HTR-8/SVneo (cell line): ENCODE measurements at regions not wholly inside any gene's neighbourhood (a gene's known extent, or its start where the extent isn't known, plus 50 kb on each side); places are given as distances from the start of the nearest gene placed in this dataset.
"Not testable (repeated sequence)": the region's sequence is repeated elsewhere in the genome, so short reads cannot be mapped to it uniquely, and the experiment has no call there.

Source experiments
- DNase-seq: peaks from one replicate; pipeline ENCODE4 v3.0.0; 2011; ENCODE audit warnings: low spot score, mixed read lengths; ENCODE audit not compliant: insufficient read length
- FAIRE-seq: peaks from 2 replicates; lab custom pipeline; 2011; peaks lifted over from hg19 to GRCh38; lab: Jason Lieb, UNC

DNA sequence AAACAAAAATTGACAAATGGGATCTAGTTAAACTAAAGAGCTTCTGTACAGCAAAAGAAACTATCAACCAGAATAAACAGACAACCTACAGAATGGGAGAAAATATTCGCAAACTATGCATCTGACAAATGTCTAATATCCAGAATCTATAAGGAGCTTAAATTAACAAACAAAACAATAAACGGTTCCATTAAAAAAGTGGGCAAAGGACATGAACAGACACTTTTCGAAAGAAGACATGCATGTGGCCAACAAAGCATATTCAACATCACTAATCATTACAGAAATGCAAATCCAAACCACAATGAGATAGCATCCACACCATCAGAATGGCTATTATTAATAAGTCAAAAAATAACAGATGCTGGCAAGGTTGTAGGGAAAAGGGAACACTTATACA is 50.5 kb upstream of the MED13L start:
- not testable (repeated sequence) for FAIRE-seq, DNase-seq

DNA sequence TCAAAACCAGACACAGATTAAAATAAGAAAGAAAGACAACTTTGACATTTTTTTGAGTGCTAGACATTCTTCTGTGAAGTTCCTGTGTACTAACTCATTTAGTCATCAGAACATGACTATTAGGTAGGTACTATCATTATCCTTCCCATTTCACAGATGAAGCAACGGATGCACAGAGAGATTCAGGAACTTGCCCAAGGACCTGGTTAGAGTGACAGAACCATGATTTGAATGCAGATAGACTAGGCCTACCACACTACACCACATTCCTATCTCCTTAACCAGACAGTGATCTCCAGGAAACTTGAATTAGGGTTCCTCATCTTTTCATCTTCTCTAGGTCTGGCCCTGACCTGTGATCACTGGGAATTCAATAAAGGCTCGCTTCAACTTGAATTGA is 54.4 kb upstream of the MED13L start:
- FAIRE-seq: no peak

DNA sequence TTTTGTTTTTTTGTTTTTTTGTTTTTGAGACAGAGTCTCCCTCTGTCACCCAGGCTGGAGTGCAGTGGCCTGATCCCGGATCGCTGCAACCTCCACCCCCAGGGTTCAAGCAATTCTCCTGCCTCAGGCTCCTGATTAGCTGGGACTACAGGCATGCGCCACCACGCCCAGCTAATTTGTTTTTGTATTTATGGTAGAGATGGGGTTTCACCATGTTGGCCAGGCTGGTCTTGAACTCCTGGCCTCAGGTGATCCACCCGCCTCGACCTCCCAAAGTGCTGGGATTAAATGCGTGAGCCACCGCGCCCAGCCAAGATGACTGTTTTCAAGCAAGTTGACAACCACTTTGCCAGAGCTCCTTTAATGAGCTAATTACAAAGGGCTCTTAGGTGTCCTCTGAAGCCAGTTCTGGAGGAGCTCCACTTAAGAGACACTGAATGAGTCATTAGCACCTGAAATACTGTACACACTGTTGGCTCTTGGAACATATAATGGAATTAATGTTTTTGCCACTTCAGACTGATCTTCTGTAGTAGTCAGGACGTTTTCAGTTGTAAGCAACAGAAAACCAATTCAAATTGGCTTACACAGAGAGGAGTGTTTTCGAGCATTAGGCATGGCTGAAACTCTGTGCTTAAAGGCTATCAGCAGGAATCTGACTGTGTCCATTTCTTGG is 55.4 kb upstream of the MED13L start:
- DNase-seq (no peak), FAIRE-seq (no peak)

More for the DNA sequence above, 54.4 kb upstream of the MED13L start:
- no peak for DNase-seq

DNA sequence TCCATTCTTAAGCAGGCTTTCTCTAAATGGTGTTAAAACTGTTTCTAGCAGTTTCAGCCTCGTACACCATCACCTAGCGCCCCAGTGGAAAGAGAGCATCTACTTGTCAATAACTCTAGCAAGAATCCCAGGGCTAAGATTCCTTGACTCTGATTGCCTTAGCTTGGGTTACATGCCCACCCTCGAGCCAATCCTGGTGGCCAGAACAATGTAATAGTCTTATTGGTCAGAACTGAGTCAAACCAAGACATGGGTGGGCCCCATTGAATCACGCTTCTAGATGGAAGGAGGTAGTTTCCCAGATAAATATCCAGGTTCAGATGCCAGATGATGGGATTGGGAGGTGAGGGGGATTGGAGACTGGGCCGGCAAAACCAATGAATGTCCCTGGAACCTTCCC is 55.9 kb upstream of the MED13L start:
- FAIRE-seq (no peak), DNase-seq (no peak)

DNA sequence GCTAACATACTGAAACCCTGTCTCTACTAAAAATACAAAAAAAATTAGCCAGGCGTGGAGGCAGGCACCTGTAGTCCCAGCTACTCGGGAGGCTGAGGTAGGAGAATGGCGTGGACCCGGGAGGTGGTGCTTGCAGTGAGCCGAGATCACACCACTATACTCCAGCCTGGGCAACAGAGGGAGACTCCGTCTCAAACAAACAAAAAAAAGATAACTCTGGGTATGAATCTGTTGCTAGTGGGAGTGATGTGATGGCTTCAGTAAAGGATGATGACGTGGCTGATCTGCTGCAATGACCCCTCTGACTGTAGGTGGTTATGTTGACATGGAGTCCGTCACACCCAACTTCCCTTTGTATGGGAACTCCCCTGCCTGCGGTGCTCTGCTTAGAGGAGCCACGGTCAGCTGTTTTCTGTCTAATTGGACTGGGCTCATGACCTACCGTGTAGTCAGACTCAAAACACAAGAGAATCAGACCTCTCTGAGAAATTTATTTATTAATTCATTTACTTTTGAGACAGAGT is 59.1 kb upstream of the MED13L start:
- no peak for FAIRE-seq
- DNase-seq: no peak

DNA sequence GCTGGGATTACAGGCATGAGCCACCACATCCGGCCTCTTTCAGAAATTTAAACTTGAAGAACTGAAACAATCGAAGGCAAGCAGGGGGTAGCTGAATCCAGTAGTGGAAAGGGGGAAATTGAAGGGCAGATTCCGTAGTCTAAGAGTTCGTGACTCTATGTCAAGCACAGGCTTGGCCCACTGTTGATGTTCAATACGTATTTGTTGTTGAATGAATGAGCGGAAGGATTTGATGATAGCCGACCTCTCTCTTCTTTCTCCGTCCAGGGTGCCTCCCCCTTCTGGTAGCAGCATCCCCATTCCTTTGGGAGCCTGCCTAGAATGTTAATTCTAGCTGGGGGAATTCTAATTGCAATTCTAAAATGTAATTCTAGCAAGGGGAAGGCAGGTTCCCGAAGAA is 59.8 kb upstream of the MED13L start:
- DNase-seq: no peak
- no peak for FAIRE-seq

DNA sequence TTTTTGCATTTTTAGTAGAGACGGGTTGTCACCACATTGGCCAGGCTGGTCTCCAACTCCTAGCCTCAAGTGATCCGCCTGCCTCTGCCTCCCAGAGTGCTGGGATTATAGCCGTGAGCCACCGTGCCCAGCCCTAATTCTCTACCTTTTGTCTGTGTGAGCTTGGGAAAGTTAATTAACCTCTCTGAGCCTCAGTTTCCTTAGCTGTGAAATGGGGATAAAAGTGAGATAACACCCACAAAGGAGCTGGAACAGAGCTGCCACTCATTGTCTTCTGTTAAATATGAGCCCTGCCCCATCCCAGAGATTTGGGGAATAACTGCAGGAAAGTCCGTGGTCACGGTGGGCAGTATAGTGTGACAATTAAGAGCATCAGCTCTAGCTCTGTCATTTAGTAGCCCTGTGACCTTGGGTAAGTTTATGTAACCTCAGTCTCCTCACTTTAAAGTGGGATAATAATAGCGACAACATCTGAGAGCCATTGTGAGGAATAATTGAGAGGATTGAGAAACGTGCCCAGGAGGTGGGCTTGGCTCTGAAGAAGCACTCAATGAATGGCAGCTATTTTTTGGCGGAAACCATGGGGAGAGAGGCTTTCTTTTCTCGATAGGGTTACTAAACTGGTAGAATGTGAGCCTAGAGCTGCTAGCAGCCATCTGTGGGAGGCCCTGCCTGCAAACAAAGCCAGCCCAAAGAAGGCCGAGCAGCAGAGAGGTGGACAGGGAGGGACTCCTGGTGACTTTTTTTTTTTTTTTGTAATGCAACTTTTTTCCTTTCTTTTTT is 60.8 kb upstream of the MED13L start:
- DNase-seq (no peak), FAIRE-seq (no peak)

DNA sequence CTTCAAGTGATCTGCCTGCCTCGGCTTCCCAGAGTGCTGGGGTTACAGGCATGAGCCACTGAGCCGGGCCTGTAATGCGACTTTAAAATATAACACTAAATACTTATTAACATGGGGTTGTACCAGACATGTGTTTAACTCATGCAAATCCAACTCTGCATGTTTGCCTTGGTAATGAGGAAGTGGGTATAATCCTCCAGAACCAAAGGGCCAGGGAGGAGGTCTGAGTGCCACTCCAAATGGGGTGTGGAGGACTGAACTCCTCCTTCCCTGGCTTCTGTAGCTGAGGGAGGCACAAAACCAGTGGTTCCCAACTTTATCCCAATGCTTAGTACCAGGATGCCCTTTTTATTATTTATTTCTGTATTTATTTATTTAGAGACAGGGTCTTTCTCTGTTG is 61.6 kb upstream of the MED13L start:
- DNase-seq (no peak), FAIRE-seq (no peak)

DNA sequence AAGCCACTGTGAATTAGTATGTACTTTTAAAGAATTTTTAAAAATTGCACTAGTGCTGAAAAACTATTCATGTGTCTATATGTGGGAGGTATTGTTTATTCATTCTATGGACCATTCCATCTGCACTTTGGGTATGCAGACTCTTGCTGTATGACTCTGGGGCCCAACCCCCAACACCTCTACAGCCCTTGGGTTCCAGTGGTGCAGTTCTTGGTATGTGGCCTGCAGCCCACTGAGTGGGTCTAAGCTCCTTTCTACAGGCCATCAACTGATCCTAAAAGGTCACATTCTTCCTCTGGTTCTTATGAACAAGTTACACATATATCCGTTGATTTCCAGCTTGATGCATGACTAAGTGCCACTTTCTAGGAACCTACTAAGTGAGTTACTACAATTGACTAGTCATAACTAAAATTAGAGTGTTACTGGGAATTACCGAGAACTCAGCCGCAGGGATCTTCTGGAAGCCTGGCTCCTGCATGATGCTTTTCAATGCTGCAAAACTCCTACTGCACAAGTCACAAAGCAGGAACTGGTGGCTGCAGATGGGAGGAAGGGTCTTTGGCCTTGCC is 62.4 kb upstream of the MED13L start:
- FAIRE-seq (no peak), DNase-seq (no peak)

DNA sequence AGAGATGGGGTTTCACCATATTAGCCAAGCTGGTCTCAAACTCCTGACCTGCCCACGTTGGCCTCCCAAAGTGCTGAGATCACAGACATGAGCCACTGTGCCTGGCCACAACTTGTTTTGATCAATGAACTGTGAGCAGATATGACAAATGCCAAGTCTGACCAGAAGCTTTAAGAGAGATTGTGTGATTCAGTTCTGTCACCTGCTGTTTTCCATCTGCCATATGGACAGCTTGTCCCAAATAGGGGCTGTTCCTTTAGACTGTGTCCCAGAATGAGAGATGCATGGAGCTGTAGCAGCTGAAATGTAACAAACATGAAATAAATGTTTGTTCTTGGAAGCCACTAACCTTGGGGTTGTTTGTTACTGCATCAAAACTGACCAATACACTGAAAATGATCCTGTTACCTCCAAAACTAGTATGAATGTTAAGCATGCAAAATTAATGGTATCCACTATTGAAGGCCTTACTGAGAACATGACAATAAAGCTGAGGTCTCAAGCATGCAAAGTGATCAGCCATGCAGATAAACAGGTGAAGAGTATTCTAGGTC is 65.9 kb upstream of the MED13L start:
- no peak for DNase-seq
- FAIRE-seq: no peak

DNA sequence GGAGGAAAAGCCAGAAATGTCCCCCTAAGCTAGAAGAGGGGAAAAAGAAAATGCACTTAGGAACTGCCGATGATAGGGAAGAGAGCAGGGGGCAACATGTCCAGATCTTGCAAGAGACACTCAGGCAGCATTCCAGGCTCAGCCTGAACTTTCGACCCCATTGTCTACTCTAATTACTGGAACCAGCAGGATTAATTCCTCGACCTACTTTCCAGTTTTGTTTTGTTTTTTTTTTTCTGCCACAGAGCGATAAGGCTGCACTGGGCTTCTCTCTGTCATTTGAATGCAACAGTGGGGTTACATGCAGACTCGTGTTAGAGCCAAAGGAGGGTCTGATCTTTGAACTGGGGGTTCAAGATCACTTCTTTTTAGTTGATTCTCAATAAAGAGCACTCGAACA is 68.7 kb upstream of the MED13L start:
- DNase-seq: no peak
- FAIRE-seq: no peak

DNA sequence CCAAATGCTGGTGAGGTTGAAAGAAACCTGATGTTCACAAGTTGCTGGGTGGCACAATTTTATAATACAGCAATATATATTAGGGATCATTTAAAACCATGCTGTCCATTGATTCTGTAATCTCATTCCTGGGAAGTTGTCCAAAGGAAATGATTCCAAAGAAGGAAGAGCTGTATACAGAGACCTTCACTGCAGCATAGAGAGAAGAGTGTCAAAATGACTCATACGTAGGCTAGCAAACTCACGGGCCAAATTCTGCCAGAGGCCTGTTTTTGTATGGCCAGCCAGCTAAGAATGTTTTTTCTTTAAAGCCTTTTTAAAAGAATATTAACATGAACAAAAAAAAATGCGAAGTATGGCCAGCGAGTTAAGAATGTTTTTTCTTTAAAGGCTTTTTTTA is 69.2 kb upstream of the MED13L start:
- DNase-seq (peak; percentile 74), FAIRE-seq (no peak)

DNA sequence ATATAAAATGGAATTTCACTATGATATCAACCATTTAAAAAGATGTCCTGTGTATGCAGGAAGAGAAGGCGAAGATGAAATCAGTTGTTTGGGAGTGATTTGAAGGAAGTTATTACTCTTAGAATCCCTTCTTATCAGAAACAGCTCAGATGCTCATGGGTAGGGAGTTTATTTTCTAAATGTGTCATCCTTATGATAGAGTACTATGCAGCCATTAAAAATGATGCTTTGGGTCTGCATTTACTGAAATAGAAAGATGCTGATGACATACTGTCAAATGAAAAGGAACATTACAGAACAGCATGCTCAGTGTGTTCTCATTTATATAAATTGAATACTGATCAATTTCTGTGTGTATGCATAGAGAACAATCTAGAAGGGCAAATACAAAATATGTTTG is 69.8 kb upstream of the MED13L start:
- DNase-seq: no peak
- FAIRE-seq: no peak

DNA sequence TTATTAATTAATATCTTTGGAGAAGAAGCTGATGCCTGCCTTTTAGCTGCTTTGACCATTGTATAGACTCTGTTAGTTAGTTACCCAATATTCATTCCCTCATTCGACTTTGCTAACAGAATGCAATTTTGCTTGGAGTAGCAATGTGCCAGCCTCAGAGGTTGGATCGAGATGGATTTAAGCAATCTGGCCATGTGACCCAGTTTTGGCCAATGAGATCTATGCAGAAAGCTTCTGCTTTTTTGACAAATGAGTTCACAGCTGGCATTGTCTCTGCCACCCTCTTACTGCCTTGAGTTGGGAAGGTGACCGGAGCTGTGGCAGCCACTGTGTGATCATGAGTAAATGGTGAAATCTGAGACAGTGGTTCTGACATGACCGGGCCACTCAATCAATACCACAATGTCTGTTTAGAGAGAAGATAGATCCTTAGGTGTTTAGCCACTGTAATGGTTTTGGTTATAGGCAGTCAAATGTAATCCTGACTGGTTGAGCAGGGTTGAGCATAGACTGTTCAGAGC is 74.9 kb upstream of the MED13L start:
- FAIRE-seq (no peak), DNase-seq (no peak)

DNA sequence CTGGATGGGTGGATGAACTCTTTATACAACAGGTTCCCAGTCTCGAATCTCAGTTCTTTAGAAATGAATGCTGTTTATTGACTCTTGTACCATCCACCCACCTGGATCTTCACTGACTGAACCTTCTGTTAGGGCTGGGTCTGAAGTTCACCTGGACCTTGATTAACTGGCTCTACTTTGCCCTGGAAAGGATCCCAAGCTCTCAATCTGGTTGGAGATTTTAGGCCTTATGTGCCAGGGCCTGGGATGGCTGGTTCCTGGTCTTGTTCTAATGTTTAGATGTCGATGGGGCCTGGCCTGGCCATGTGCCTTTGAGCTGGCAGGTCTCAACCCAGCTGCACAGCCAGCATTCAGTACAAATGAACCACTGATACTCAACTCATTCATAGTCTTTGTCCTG is 76.5 kb upstream of the MED13L start:
- DNase-seq: no peak
- FAIRE-seq: no peak

DNA sequence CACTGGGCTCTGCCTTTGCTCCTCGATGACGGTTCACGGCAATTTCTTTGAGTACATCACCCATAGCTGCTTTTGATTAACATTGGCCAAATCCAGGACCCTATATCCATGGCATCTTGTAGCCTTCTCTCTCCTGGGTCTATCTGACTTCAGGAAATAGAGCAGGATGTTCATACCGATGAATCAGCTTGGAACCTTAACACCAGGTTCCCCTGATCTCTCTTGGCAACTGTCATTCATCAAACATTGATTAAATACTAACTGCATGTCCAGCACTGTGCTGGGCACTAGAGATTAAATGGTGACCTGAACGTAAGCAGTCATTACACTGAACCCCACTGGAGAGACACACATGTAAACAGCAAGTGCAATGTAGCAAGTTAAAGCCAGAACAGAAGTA is 77.0 kb upstream of the MED13L start:
- FAIRE-seq: no peak
- DNase-seq: no peak

DNA sequence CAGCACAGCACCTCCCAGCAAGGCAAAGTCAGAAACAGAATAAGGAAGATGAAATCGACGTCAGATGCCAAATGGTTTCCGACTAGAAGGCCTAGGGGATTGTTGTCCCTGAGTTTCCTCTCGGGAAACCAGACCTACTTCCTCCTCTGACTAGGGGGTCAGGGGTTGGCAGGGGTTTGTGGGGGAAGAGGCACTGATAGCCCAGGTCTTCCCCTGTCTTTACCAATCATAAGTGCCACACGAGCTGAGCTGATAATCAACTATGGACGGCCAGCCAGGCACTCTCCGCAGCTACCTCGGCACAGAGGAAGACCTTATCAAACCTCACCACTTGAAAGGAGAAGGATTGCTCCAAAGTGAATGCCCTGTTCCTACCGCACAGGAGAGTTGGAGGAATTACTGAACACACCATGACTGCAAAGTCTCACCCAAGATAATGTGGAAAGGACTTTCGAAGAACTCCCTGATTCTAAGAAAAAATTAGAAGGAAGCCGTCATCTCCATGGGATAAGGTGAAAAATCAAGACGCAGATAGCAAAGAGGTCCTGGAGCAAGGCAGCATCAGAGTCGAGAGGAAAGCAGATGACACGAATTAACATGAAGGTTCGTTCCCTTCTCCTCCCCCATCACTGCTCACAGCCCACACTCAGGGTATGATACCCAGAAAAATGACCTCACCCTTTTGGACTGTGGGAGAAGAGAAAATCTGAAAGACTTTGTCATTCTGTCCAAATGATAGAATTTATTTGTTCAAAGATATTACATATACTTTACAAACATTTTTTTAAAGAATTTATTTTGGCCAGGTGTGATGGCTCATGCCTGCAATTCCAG is 77.7 kb upstream of the MED13L start:
- FAIRE-seq (no peak), DNase-seq (no peak)

DNA sequence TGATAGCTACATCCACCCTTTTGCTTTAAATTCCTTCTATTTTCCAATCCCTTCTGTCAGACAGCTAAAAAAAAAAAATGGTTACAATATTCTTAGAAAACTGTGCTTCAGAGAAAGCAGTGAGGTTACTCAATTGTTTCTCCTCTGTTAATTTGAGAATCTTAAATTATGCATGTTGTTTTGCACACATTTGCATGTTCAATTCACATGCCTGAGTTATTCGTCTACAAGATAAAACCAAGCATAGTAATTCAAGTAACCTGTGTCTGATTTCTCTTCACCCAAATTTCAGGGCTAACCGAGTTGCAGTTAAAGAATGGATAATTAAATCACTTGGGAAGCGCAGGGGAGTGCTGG is 81.0 kb upstream of the MED13L start:
- FAIRE-seq (no peak), DNase-seq (no peak)

DNA sequence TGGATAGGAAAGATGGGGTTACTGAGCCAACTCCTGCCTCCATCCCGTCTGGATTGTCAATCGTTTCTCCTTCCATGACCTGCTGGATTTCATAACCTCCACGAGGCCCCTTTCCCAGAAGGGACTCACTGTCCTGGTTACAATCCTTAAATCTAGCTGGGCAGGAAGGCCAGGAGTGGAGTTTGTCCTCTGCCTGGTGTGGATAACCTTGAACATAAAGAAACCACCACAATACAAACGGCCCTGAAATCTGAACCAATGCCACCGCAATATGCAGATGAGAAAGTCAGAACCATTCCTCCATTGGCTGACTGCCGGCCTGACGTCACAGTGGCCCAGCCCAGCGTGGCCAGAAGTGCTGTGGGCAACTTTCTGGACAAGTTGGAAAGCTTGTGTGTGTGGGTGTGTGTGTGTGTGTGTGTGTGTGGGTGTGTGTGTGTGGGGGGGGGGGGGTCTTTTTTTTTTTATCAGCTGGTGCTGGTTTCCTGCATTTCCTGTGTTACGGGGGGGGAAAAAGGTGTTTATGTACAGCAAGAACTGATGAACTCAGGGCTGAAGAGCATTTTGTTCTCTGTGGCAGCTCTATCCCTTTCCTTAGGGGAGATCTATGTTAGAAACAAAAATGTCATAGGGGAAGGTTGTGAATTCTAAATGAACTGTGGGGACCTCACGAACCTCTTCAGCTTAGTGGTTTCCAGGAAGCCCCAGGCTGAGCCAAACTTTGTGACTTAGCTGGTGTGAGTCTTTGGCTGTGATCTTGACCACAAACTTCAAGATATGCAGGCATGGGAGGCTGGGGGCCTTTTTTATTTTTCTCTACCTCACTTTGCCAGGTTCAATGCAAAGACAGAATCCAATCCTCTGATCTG is 81.6 kb upstream of the MED13L start:
- FAIRE-seq: peak; percentile 86
- peak; percentile 86 for DNase-seq
